ENCODE measurements at regions not wholly inside any gene's neighbourhood (a gene's known extent, or its start where the extent isn't known, plus 50 kb on each side); places are given as distances from the start of the nearest gene placed in this dataset.

GRCh38 chr14:42047421-42048055 lies 440.9 kb downstream of the LRFN5 start:
- TF ChIP-seq CTCF (IDR thresholded peaks at IDR 0.05): no peak
- TF ChIP-seq POLR2AphosphoS5 (IDR thresholded peaks at IDR 0.05; ENCODE audit: low read depth, low read length): no peak
- TF ChIP-seq REST (IDR thresholded peaks at IDR 0.05; ENCODE audit: insufficient read depth in 1 of 2, low read depth in 2 of 2, low read length in 1 of 2): no peak
- TF ChIP-seq SIN3A (IDR thresholded peaks at IDR 0.05; ENCODE audit: borderline replicate concordance, insufficient read depth, low read depth, low read length): no peak

All from Panc1 (cell line).